ENCODE measurements at regions not wholly inside any gene's neighbourhood (a gene's known extent, or its start where the extent isn't known, plus 50 kb on each side); places are given as distances from the start of the nearest gene placed in this dataset.
A peak's percentile ranks its signal among the peaks of the same experiment; 100 is the strongest.

GRCh38 chr13:111474136-111475002 lies 153.9 kb downstream of the TEX29 start:
- in situ Hi-C loops (cut with MboI; ENCODE audit: low sequenced_read_pairs in 4 of 4), result loop anchor here (10.0 to 25.0 kb wide), 4 partner anchors 963 to 1138 kb away; no protein-coding TSS in a partner anchor
- ATAC-seq, result peak in 1 of 2 donors; percentile 45
- peaks cover 0 to 8% (median 0%) of the 10 kb centered on the region in 3 donors for H3K27me3 ChIP-seq
- H3K9me3 ChIP-seq, result no peaks in the 10 kb centered on the region
- TF ChIP-seq POLR2A (IDR thresholded peaks at IDR 0.05) (no peak), CTCF (IDR thresholded peaks at IDR 0.05 in 4 of 5, conservative IDR thresholded peaks at IDR 0.05 in 1 of 5) (peak in 4 of 5 experiments; percentile 33 to 52 (median 36))
- H3K27ac ChIP-seq, result no peak overlapping the region
- H3K36me3 ChIP-seq, result no peaks in the 10 kb centered on the region
- H3K4me3 ChIP-seq, result no peak overlapping the region
- no peaks in the 10 kb centered on the region for H3K4me1 ChIP-seq
- intact Hi-C loops (cut with DNase I; ENCODE audit: low total_unique reads), result loop anchor here (1.0 to 10.0 kb wide), 2 partner anchors 970 to 1132 kb away; no protein-coding TSS in a partner anchor
- DNase-seq, result no peak

GRCh38 chr13:111475488-111475887 lies 155.0 kb downstream of the TEX29 start:
- Histone ChIP-seq H3K4me3 (no peak overlapping the region), H3K27me3 (peaks cover 0 to 4% (median 0%) of the 10 kb centered on the region in 3 donors), H3K36me3 (no peaks in the 10 kb centered on the region), H3K27ac (no peak overlapping the region), H3K9me3 (no peaks in the 10 kb centered on the region), H3K4me1 (no peaks in the 10 kb centered on the region)
- no peak for DNase-seq
- no peak for ATAC-seq
- in situ Hi-C loops (cut with MboI; ENCODE audit: low sequenced_read_pairs in 4 of 4) (loop anchor here in 2 of 4 donors (10.0 kb wide), 2 partner anchors 969 to 1129 kb away; no protein-coding TSS in a partner anchor), intact Hi-C loops (cut with DNase I; ENCODE audit: low total_unique reads) (loop anchor here (10.0 kb wide), 1 partner anchor 969 kb away; no protein-coding TSS in a partner anchor)
- TF ChIP-seq CTCF (IDR thresholded peaks at IDR 0.05 in 4 of 5, conservative IDR thresholded peaks at IDR 0.05 in 1 of 5) (no peak), POLR2A (IDR thresholded peaks at IDR 0.05) (no peak)

GRCh38 chr13:111476197-111476596 lies 155.8 kb downstream of the TEX29 start:
- TF ChIP-seq POLR2A (IDR thresholded peaks at IDR 0.05), result no peak
- no peak for TF ChIP-seq CTCF (IDR thresholded peaks at IDR 0.05 in 4 of 5, conservative IDR thresholded peaks at IDR 0.05 in 1 of 5)
- ATAC-seq, result no peak
- Histone ChIP-seq H3K36me3 (no peaks in the 10 kb centered on the region), H3K27me3 (peaks cover 0 to 4% (median 0%) of the 10 kb centered on the region in 3 donors), H3K4me3 (no peak overlapping the region), H3K27ac (no peak overlapping the region), H3K4me1 (no peaks in the 10 kb centered on the region), H3K9me3 (no peaks in the 10 kb centered on the region)
- in situ Hi-C loops (cut with MboI; ENCODE audit: low sequenced_read_pairs in 4 of 4) (loop anchor here in 2 of 4 donors (10.0 kb wide), 2 partner anchors 969 to 1129 kb away; no protein-coding TSS in a partner anchor), intact Hi-C loops (cut with DNase I; ENCODE audit: low total_unique reads) (loop anchor here (10.0 kb wide), 1 partner anchor 969 kb away; no protein-coding TSS in a partner anchor)
- DNase-seq, result no peak

GRCh38 chr13:111479412-111479811 lies 159.0 kb downstream of the TEX29 start:
- no peak overlapping the region for H3K4me3 ChIP-seq
- no peak for ATAC-seq
- no peaks in the 10 kb centered on the region for H3K4me1 ChIP-seq
- no peaks in the 10 kb centered on the region for H3K9me3 ChIP-seq
- no peaks in the 10 kb centered on the region for H3K36me3 ChIP-seq
- peaks cover 0 to 6% (median 0%) of the 10 kb centered on the region in 3 donors for H3K27me3 ChIP-seq
- intact Hi-C loops (cut with DNase I; ENCODE audit: low total_unique reads), result loop anchor here (10.0 kb wide), 1 partner anchor 965 kb away; no protein-coding TSS in a partner anchor
- TF ChIP-seq POLR2A (IDR thresholded peaks at IDR 0.05) (no peak), CTCF (IDR thresholded peaks at IDR 0.05 in 4 of 5, conservative IDR thresholded peaks at IDR 0.05 in 1 of 5) (no peak)
- in situ Hi-C loops (cut with MboI; ENCODE audit: low sequenced_read_pairs in 4 of 4), result loop anchor here in 2 of 4 donors (10.0 kb wide), 2 partner anchors 965 to 1125 kb away; no protein-coding TSS in a partner anchor
- H3K27ac ChIP-seq, result no peak overlapping the region
- DNase-seq, result no peak
